Gastrocnemius medialis (tissue), 4 donors: ENCODE measurements at regions not wholly inside any gene's neighbourhood (a gene's known extent, or its start where the extent isn't known, plus 50 kb on each side); places are given as distances from the start of the nearest gene placed in this dataset.

Experiments
- CTCF ChIP-seq, 5 experiments: fragments of 450-650 bp in 3 of 5; fragments of 200-600 bp in 2 of 5; sonication (generic) in 2 of 5; IDR thresholded peaks in 4 of 5; conservative IDR thresholded peaks in 1 of 5; 1 replicate in 4 of 5; 2 replicates in 1 of 5; pipeline ENCODE4 v1.5.1; 2016 to 2019; ENCODE audit warnings: antibody characterized with exemption in 5 of 5, mild to moderate bottlenecking in 3 of 5, moderate library complexity in 3 of 5
- POLR2A ChIP-seq, 2 donors: fragments of 450-650 bp; IDR thresholded peaks; one replicate each; pipeline ENCODE4 v1.6.1; 2017; ENCODE audit warnings: antibody characterized with exemption in 2 of 2, mild to moderate bottlenecking in 2 of 2, moderate library complexity in 2 of 2

DNA sequence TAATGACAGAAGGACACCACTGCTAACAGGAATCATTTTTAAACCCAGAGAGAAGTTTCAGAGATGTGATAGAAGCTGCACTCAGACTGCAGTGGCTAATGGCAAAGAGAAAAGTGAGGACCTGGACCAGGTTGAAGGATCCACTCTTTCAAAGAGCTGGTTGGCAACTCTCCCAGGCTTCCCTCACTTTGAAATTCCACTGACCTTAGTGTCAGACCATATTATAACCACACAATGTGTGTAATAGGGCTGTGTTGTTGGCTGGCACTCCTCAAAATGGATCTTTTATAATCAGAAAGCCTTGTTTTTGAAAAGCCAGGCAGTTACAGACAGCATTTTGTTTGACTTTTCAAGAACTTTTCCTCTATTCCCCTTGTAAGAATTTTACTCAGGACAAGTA lies 280.7 kb downstream of the PRELID2 start:
- no peak for TF ChIP-seq CTCF (IDR thresholded peaks at IDR 0.05 in 4 of 5, conservative IDR thresholded peaks at IDR 0.05 in 1 of 5)
- TF ChIP-seq POLR2A (IDR thresholded peaks at IDR 0.05): no peak
